ENCODE measurements at regions not wholly inside any gene's neighbourhood (a gene's known extent, or its start where the extent isn't known, plus 50 kb on each side); places are given as distances from the start of the nearest gene placed in this dataset.

DNA sequence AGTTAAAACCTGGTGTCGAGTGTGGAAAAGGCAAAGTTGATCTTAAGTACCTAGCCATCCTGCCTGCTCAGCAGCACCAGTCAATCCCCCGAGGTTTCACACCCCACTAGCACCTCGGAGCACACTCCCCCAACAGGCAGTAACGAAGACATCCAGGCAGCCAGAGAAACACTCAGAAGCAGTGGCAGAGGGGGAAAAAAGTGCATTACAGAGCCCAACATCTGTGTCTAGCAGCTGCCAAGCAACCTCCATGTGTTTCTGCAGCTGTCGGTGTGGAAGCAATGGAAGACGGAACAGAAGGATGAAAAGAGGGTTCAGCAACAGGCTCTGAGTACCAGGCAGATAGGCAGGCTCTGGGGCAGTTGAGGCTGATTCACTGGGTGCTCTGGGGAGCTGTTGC is 73.4 kb upstream of the PROX1 start:
- TF ChIP-seq, protein P1, sequence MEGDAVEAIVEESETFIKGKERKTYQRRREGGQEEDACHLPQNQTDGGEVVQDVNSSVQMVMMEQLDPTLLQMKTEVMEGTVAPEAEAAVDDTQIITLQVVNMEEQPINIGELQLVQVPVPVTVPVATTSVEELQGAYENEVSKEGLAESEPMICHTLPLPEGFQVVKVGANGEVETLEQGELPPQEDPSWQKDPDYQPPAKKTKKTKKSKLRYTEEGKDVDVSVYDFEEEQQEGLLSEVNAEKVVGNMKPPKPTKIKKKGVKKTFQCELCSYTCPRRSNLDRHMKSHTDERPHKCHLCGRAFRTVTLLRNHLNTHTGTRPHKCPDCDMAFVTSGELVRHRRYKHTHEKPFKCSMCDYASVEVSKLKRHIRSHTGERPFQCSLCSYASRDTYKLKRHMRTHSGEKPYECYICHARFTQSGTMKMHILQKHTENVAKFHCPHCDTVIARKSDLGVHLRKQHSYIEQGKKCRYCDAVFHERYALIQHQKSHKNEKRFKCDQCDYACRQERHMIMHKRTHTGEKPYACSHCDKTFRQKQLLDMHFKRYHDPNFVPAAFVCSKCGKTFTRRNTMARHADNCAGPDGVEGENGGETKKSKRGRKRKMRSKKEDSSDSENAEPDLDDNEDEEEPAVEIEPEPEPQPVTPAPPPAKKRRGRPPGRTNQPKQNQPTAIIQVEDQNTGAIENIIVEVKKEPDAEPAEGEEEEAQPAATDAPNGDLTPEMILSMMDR (IDR thresholded peaks at IDR 0.05 in 4 of 5, conservative IDR thresholded peaks at IDR 0.05 in 1 of 5) = no peak
- no peak for TF ChIP-seq POLR2A (IDR thresholded peaks at IDR 0.05)
